ENCODE measurements at regions not wholly inside any gene's neighbourhood (a gene's known extent, or its start where the extent isn't known, plus 50 kb on each side); places are given as distances from the start of the nearest gene placed in this dataset.

DNA sequence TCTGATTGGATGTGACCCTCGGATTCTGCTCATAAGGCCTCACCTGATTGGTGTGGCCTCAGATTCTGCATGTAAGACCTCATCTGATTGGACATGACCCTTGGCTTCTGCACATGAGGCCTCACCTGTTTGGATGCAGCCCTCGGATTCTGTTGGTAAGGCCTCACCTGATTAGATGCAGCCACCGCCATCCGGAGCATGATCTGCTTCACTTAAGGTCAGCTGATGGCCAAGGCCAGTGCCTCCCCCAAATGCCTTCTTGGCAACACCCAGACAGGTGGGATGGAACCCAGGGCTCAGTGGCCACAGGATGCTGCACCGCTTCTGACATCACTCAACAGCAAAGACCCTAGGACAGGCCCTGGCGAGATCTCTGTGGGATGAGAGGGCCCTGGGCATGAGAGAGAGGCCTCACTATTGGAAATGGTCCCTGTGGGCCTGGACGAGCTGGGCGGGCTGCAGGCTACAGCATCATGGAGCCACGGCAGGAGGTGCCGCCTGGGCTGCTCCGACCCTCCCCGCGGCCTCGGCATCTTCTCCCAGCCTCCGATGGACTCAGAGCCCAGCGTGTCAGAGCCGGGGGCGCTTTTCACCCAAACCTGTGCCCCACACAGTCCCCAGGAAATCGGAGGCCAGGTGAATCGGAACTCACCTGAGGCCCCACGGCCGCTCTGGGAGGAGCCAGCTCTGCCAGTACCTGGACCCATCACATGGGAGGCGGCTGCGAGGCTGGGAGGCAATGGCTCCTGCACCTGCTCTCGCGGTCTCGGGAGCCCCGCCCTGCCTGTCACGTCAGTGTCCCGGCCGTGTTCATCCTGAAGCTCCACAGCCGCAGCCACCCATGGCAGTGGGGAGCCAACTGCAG lies 60.9 kb upstream of the ZNF469 start:
- no peak overlapping the region for H3K4me3 Mint-ChIP-seq
- ChIA-PET POLR2A (no interaction called here), CTCF (no interaction called here)
- H3K4me1 Mint-ChIP-seq (ENCODE audit: low read depth), result no peaks in the 10 kb centered on the region
- H3K27ac Mint-ChIP-seq, result no peak overlapping the region
- no peaks in the 10 kb centered on the region for H3K36me3 Mint-ChIP-seq (ENCODE audit: low read depth)
- TF ChIP-seq, protein P1, sequence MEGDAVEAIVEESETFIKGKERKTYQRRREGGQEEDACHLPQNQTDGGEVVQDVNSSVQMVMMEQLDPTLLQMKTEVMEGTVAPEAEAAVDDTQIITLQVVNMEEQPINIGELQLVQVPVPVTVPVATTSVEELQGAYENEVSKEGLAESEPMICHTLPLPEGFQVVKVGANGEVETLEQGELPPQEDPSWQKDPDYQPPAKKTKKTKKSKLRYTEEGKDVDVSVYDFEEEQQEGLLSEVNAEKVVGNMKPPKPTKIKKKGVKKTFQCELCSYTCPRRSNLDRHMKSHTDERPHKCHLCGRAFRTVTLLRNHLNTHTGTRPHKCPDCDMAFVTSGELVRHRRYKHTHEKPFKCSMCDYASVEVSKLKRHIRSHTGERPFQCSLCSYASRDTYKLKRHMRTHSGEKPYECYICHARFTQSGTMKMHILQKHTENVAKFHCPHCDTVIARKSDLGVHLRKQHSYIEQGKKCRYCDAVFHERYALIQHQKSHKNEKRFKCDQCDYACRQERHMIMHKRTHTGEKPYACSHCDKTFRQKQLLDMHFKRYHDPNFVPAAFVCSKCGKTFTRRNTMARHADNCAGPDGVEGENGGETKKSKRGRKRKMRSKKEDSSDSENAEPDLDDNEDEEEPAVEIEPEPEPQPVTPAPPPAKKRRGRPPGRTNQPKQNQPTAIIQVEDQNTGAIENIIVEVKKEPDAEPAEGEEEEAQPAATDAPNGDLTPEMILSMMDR (IDR thresholded peaks at IDR 0.05), result no peak
- intact Hi-C loops (cut with micrococcal nuclease), result no loop called here
- peaks cover 2% of the 10 kb centered on the region for H3K27me3 Mint-ChIP-seq
- H3K9me3 Mint-ChIP-seq, result no peaks in the 10 kb centered on the region
- DNase-seq, result no peak
- ATAC-seq, result no peak

DNA sequence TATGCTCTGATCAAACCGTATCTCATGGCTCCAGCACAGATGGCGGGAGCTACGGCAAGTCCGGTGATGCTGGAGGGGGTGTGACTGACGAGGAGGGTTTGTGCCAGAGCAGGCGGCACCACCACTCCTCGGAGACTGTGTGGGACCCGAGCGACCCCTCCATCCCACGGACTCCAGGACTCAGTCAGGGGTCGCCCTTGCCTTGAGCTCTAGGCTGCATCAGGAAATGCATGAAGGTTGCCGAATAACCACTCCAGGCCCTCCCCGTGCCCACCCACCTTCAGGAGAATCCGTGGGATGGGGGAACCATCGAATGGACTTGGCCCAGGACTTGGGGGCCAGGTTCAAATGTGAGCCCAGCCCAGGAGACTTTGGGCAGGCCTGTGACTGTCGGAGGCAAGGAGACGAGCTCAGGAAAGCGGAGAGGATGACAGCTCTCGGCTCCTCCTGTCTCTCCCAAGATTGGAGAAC lies 60.2 kb upstream of the ZNF469 start:
- intact Hi-C loops (cut with micrococcal nuclease), result no loop called here
- TF ChIP-seq, protein P1 (IDR thresholded peaks at IDR 0.05), result no peak

DNA sequence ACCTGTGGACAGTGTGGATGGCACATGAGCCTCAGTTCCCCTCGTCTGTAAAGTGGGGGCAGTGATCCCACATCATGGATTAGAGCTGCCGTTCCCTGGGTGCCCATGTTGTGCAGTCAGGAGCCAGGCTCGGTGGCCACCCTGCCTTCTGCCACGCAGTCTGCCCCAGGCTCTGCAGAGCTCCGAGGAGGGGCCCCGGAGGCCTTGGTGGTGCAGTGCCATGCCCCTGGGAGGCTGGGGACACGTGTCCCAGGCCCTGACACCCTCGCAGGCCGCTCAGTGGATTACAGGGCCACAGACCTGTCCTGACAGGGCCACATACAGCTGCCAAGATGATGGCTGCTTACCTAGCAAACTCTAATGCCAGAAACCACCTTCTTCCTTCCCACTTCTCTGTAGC lies 59.7 kb upstream of the ZNF469 start:
- CTCF ChIA-PET, result no interaction called here
- H3K36me3 Mint-ChIP-seq (ENCODE audit: low read depth), result no peaks in the 10 kb centered on the region
- intact Hi-C loops (cut with micrococcal nuclease), result no loop called here
- H3K4me3 Mint-ChIP-seq, result no peak overlapping the region
- H3K27me3 Mint-ChIP-seq, result no peaks in the 10 kb centered on the region
- TF ChIP-seq, protein P1 (IDR thresholded peaks at IDR 0.05), result no peak
- DNase-seq, result no peak
- no peak overlapping the region for H3K27ac Mint-ChIP-seq
- no peaks in the 10 kb centered on the region for H3K4me1 Mint-ChIP-seq (ENCODE audit: low read depth)
- ATAC-seq, result no peak
- POLR2A ChIA-PET, result no interaction called here
- H3K9me3 Mint-ChIP-seq, result no peaks in the 10 kb centered on the region

More for the DNA sequence above, 60.2 kb upstream of the ZNF469 start:
- DNase-seq (no peak), ATAC-seq (no peak)
- Mint-ChIP-seq H3K4me1 (ENCODE audit: low read depth) (no peaks in the 10 kb centered on the region), H3K27ac (no peak overlapping the region), H3K27me3 (peaks cover under 1% of the 10 kb centered on the region), H3K9me3 (no peaks in the 10 kb centered on the region), H3K4me3 (no peak overlapping the region), H3K36me3 (ENCODE audit: low read depth) (no peaks in the 10 kb centered on the region)
- ChIA-PET CTCF (no interaction called here), POLR2A (no interaction called here)

DNA sequence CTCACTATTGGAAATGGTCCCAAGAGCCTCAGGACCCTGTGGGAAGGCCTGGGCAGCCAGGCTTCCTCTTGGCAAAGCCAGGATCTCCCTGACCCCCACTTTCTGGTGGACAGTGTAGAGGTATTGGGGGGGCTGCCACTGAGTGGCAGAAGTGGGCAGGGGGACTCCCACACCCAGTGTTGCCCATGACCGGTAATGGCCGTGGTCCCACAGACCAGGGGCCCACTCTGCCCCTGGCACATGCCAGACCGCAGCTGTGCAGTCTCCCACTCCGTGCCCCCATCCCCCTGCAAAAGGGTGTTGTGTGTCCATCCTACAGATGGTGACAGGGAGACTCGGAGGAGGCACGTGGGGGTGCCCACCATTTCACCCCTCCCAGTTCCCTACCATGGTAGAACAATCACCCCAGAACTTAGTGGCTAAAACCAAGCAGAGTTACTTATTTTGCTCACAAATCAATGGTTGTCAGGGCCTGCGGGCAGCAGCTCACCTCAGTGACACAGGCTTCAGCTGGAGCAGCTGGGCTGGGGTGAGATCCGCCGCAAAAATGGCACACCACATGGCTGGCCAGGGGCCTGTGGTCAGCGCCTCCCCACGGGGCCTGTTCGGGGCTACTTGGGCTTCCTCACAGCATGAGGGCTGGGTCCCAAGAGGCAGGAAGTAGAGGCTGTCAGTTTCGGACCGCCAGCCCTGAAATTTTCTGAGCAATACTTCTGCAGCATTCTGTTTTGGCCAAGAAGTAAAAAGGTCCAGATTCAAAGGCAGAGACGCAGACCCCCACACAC lies 59.0 kb upstream of the ZNF469 start:
- ChIA-PET CTCF (no interaction called here), POLR2A (no interaction called here)
- TF ChIP-seq, protein P1 (IDR thresholded peaks at IDR 0.05), result no peak
- intact Hi-C loops (cut with micrococcal nuclease), result no loop called here
- Mint-ChIP-seq H3K27ac (no peak overlapping the region), H3K36me3 (ENCODE audit: low read depth) (no peaks in the 10 kb centered on the region), H3K4me3 (no peak overlapping the region), H3K9me3 (no peaks in the 10 kb centered on the region), H3K4me1 (ENCODE audit: low read depth) (no peaks in the 10 kb centered on the region), H3K27me3 (no peaks in the 10 kb centered on the region)
- ATAC-seq, result no peak
- DNase-seq, result no peak

Data from activated CD8-positive, alpha-beta T cell treated with anti-CD3 and anti-CD28 coated beads for 36 hours (primary cell).